ENCODE measurements at regions not wholly inside any gene's neighbourhood (a gene's known extent, or its start where the extent isn't known, plus 50 kb on each side); places are given as distances from the start of the nearest gene placed in this dataset.

DNA sequence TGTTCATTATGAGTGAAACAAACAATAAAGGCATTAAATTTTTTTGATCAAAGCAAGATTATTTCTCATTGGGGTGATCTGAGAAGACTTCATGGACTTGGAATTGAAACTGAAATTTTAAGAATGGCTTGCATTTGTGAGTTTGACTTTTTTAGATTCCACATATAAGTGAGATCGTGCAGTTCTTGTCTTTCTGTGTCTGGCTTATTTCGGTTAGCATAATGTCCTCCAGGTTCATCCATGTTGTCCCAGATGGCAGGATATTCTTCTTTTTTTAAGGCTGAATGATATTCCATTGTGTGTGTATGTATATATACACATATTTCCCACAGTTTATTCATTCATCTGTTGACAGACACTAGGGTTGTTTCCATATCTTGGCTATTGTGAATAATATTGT is 716.5 kb downstream of the PRELID2 start:
- no peak for TF ChIP-seq EZH2 (IDR thresholded peaks at IDR 0.05; ENCODE audit: borderline replicate concordance, low read length)
- TF ChIP-seq, protein P1, sequence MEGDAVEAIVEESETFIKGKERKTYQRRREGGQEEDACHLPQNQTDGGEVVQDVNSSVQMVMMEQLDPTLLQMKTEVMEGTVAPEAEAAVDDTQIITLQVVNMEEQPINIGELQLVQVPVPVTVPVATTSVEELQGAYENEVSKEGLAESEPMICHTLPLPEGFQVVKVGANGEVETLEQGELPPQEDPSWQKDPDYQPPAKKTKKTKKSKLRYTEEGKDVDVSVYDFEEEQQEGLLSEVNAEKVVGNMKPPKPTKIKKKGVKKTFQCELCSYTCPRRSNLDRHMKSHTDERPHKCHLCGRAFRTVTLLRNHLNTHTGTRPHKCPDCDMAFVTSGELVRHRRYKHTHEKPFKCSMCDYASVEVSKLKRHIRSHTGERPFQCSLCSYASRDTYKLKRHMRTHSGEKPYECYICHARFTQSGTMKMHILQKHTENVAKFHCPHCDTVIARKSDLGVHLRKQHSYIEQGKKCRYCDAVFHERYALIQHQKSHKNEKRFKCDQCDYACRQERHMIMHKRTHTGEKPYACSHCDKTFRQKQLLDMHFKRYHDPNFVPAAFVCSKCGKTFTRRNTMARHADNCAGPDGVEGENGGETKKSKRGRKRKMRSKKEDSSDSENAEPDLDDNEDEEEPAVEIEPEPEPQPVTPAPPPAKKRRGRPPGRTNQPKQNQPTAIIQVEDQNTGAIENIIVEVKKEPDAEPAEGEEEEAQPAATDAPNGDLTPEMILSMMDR (IDR thresholded peaks at IDR 0.05; ENCODE audit: low read length): no peak

Data from OCI-LY1 (cell line).